Ovary (tissue), 3 donors: ENCODE measurements at regions not wholly inside any gene's neighbourhood (a gene's known extent, or its start where the extent isn't known, plus 50 kb on each side); places are given as distances from the start of the nearest gene placed in this dataset.

Experiments
- EP300 ChIP-seq: sonication (generic); formaldehyde crosslinking; IDR thresholded peaks from one replicate; pipeline ENCODE4 v1.6.1; 2017; ENCODE audit warnings: antibody characterized with exemption
- POLR2A ChIP-seq: fragments of 450-650 bp; IDR thresholded peaks from one replicate; pipeline ENCODE4 v1.6.1; 2017; ENCODE audit warnings: antibody characterized with exemption, mild to moderate bottlenecking, moderate library complexity
- TF ChIP-seq, protein P1 (sequence below), 3 donors: fragments of 450-650 bp in 2 of 3; fragments of 200-600 bp in 1 of 3; IDR thresholded peaks; one replicate each; pipeline versions ENCODE4 v1.5.1 to v1.8.0; 2016 to 2022; ENCODE audit warnings: antibody characterized with exemption in 3 of 3, mild to moderate bottlenecking in 1 of 3
- donor health status: DM: no; HTN: no; CAD: no.

DNA sequence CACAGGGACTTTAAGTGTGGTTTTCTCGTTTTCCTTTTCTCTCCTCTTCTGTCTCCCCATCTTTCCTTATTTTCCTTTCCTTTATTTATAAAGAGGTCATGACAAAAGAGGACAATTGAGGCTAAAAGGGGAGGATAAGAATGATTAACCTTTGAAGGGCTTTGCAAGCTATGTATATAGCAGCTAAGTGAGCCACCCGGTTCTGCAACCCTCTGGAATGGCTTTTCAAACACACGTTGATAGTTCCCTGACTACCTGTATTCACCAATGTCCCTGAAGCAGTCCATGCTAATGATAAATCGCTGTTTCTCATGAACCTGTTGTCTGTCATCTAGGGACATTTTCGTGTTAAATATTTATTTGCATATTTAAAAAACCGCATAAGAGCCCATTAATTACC, 124.4 kb upstream of the RALGAPA2 start:
- TF ChIP-seq, protein P1, sequence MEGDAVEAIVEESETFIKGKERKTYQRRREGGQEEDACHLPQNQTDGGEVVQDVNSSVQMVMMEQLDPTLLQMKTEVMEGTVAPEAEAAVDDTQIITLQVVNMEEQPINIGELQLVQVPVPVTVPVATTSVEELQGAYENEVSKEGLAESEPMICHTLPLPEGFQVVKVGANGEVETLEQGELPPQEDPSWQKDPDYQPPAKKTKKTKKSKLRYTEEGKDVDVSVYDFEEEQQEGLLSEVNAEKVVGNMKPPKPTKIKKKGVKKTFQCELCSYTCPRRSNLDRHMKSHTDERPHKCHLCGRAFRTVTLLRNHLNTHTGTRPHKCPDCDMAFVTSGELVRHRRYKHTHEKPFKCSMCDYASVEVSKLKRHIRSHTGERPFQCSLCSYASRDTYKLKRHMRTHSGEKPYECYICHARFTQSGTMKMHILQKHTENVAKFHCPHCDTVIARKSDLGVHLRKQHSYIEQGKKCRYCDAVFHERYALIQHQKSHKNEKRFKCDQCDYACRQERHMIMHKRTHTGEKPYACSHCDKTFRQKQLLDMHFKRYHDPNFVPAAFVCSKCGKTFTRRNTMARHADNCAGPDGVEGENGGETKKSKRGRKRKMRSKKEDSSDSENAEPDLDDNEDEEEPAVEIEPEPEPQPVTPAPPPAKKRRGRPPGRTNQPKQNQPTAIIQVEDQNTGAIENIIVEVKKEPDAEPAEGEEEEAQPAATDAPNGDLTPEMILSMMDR (IDR thresholded peaks at IDR 0.05), result no peak
- no peak for TF ChIP-seq POLR2A
- TF ChIP-seq EP300, result no peak
